SKM-1 (cell line): ENCODE measurements at regions not wholly inside any gene's neighbourhood (a gene's known extent, or its start where the extent isn't known, plus 50 kb on each side); places are given as distances from the start of the nearest gene placed in this dataset.

Source experiments
- DNase-seq: peaks from one replicate; lab custom pipeline; 2025; ENCODE audit not compliant: unreplicated experiment; lab: John Stamatoyannopoulos, UW

- no peak for DNase-seq
These were observed 76.5 kb upstream of the C1orf21 start for GRCh38 chr1:184310157-184310819.

GRCh38 chr1:184311580-184311979, 75.2 kb upstream of the C1orf21 start:
- no peak for DNase-seq

- DNase-seq: no peak
These were observed 71.6 kb upstream of the C1orf21 start for GRCh38 chr1:184315254-184315653.

- no peak for DNase-seq
These were observed 67.0 kb upstream of the C1orf21 start for GRCh38 chr1:184319879-184320278.

GRCh38 chr1:184322253-184322652, 64.6 kb upstream of the C1orf21 start:
- no peak for DNase-seq

GRCh38 chr1:184324972-184325371, 61.9 kb upstream of the C1orf21 start:
- no peak for DNase-seq

- DNase-seq: no peak
These were observed 60.6 kb upstream of the C1orf21 start for GRCh38 chr1:184326278-184326677.

GRCh38 chr1:184329245-184329953, 57.4 kb upstream of the C1orf21 start:
- DNase-seq: no peak

- no peak for DNase-seq
These were observed 56.6 kb upstream of the C1orf21 start for GRCh38 chr1:184329962-184330868.

- no peak for DNase-seq
These were observed 56.0 kb upstream of the C1orf21 start for GRCh38 chr1:184330875-184331274.
